ENCODE measurements at regions not wholly inside any gene's neighbourhood (a gene's known extent, or its start where the extent isn't known, plus 50 kb on each side); places are given as distances from the start of the nearest gene placed in this dataset.
"Not testable (repeated sequence)": the region's sequence is repeated elsewhere in the genome, so short reads cannot be mapped to it uniquely, and the experiment has no call there.

DNA sequence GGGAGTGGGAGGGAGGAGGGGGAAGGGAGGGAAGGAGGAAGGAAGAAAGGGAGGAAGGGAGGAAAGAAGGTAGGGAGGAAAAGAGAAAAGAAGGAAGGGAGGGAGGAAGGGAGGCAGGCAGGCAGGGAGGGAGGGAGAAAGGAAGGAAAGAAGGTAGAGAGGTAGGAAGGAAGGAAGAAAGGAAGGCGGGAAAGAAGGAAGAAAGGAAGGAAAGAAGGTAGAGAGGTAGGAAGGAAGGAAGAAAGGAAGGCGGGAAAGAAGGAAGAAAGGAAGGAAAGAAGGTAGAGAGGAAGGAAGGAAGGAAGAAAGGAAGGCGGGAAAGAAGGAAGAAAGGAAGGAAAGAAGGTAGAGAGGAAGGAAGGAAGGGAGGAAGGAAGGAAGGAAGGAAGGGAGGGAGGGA lies 840.3 kb upstream of the ROBO1 start:
- in situ Hi-C loops (cut with MboI); H3K9ac ChIP-seq (ENCODE audit: insufficient read depth in 1 of 2, low read depth in 2 of 2, low read length in 2 of 2); H3K36me3 ChIP-seq (ENCODE audit: control insufficient read depth, insufficient read depth, low read length); FAIRE-seq; H3K4me2 ChIP-seq (ENCODE audit: insufficient read depth, low read length); H3K9me3 ChIP-seq (replicated peaks; ENCODE audit: control insufficient read depth, insufficient read depth, low read depth, low read length); ATAC-seq; CTCF ChIA-PET (ENCODE audit: low intra/inter-chr PET ratio); DNase-seq (ENCODE audit: extremely low read depth in 1 of 4, low spot score in 3 of 4); H3K4me1 ChIP-seq (replicated peaks in 1 of 2; ENCODE audit: control insufficient read depth in 2 of 2, insufficient read depth in 2 of 2, low read length in 2 of 2); H3K27ac ChIP-seq (ENCODE audit: extremely low read depth, low read depth, low read length); H3K27me3 ChIP-seq (ENCODE audit: control insufficient read depth in 2 of 2, insufficient read depth in 2 of 2, low read length in 2 of 2); H3K9me1 ChIP-seq (ENCODE audit: control insufficient read depth, insufficient read depth, low read length); BruUV-seq (replicated peaks); H2AFZ ChIP-seq (ENCODE audit: low read depth, low read length); H3K4me3 ChIP-seq; H4K20me1 ChIP-seq (replicated peaks; ENCODE audit: control insufficient read depth, insufficient read depth, low read length); H3K79me2 ChIP-seq (ENCODE audit: control insufficient read depth, insufficient read depth, low read length); POLR2A ChIA-PET; intact Hi-C loops (cut with micrococcal nuclease): not testable (repeated sequence)
- peak; percentile 27 for TF ChIP-seq PCBP2 (IDR thresholded peaks at IDR 0.05; ENCODE audit: low read depth, low read length, poor library complexity, severe bottlenecking)
- 0% methylated on average over 2 of the region's 3 CpGs for WGBS (ENCODE audit: insufficient coverage, low coverage, missing lambda C conversion rate)

DNA sequence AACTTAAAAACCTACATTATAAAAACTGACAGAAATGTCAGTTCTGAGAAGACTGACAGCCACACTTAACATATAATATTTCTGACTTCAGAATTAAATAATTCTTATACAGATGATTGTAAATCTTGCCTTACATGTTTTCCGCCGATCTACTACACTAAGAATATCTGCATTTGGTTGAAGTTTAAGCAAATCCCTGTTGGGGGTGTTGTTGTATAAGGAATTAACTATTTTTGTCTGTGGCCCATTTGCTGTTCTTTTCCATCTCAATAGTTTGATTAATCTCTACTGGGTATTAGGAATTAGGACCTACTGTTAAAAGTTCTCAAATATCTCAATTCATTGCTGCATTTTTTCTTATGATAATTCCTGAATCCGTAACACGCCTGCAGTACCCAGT lies 838.3 kb upstream of the ROBO1 start:
- in situ Hi-C loops (cut with MboI) (no loop called here), intact Hi-C loops (cut with micrococcal nuclease) (no loop called here)
- Histone ChIP-seq H3K4me2 (ENCODE audit: insufficient read depth, low read length) (no peak overlapping the region), H3K36me3 (ENCODE audit: control insufficient read depth, insufficient read depth, low read length) (no peaks in the 10 kb centered on the region), H3K27ac (ENCODE audit: extremely low read depth, low read depth, low read length) (no peak overlapping the region), H3K4me1 (replicated peaks in 1 of 2; ENCODE audit: control insufficient read depth in 2 of 2, insufficient read depth in 2 of 2, low read length in 2 of 2) (no peaks in the 10 kb centered on the region), H3K79me2 (ENCODE audit: control insufficient read depth, insufficient read depth, low read length) (no peaks in the 10 kb centered on the region), H3K27me3 (ENCODE audit: control insufficient read depth in 2 of 2, insufficient read depth in 2 of 2, low read length in 2 of 2) (no peaks in the 10 kb centered on the region), H3K9me3 (replicated peaks; ENCODE audit: control insufficient read depth, insufficient read depth, low read depth, low read length) (no peaks in the 10 kb centered on the region), H3K9me1 (ENCODE audit: control insufficient read depth, insufficient read depth, low read length) (no peaks in the 10 kb centered on the region), H4K20me1 (replicated peaks; ENCODE audit: control insufficient read depth, insufficient read depth, low read length) (no peaks in the 10 kb centered on the region), H3K4me3 (no peak overlapping the region), H2AFZ (ENCODE audit: low read depth, low read length) (no peak overlapping the region), H3K9ac (ENCODE audit: insufficient read depth in 1 of 2, low read depth in 2 of 2, low read length in 2 of 2) (no peak overlapping the region)
- FAIRE-seq (no peak), DNase-seq (ENCODE audit: extremely low read depth in 1 of 4, low spot score in 3 of 4) (no peak), ATAC-seq (no peak)
- WGBS (ENCODE audit: insufficient coverage, low coverage, missing lambda C conversion rate) = 28% methylated on average over 4 of the region's 4 CpGs
- BruUV-seq (replicated peaks) = no TSS peak
- ChIA-PET CTCF (ENCODE audit: low intra/inter-chr PET ratio) (no interaction called here), POLR2A (no interaction called here)
- no peak for TF ChIP-seq NRF1 (conservative IDR thresholded peaks at IDR 0.05 in 1 of 2, IDR thresholded peaks at IDR 0.05 in 1 of 2)
- no peak for TF ChIP-seq CBX2 (IDR thresholded peaks at IDR 0.05; ENCODE audit: insufficient read depth, low read length, poor library complexity, severe bottlenecking)
- TF ChIP-seq, protein P1, sequence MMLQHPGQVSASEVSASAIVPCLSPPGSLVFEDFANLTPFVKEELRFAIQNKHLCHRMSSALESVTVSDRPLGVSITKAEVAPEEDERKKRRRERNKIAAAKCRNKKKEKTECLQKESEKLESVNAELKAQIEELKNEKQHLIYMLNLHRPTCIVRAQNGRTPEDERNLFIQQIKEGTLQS (IDR thresholded peaks at IDR 0.05) = no peak
- TF ChIP-seq, protein P1 (CRISPR knock-in tag; conservative IDR thresholded peaks at IDR 0.05) = no peak
- TF ChIP-seq, protein P2, sequence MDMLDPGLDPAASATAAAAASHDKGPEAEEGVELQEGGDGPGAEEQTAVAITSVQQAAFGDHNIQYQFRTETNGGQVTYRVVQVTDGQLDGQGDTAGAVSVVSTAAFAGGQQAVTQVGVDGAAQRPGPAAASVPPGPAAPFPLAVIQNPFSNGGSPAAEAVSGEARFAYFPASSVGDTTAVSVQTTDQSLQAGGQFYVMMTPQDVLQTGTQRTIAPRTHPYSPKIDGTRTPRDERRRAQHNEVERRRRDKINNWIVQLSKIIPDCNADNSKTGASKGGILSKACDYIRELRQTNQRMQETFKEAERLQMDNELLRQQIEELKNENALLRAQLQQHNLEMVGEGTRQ (CRISPR knock-in tag; IDR thresholded peaks at IDR 0.05) = no peak
- TF ChIP-seq LEF1 (IDR thresholded peaks at IDR 0.05) = no peak
- TF ChIP-seq, protein P3, sequence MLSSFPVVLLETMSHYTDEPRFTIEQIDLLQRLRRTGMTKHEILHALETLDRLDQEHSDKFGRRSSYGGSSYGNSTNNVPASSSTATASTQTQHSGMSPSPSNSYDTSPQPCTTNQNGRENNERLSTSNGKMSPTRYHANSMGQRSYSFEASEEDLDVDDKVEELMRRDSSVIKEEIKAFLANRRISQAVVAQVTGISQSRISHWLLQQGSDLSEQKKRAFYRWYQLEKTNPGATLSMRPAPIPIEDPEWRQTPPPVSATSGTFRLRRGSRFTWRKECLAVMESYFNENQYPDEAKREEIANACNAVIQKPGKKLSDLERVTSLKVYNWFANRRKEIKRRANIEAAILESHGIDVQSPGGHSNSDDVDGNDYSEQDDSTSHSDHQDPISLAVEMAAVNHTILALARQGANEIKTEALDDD (IDR thresholded peaks at IDR 0.05) = no peak
- no peak for TF ChIP-seq ERF (CRISPR knock-in tag; IDR thresholded peaks at IDR 0.05)
- TF ChIP-seq SAP30 (IDR thresholded peaks at IDR 0.05; ENCODE audit: borderline replicate concordance, insufficient read depth, low read depth, low read length, poor library complexity, severe bottlenecking) = no peak
- no peak for TF ChIP-seq MCM2 (IDR thresholded peaks at IDR 0.05; ENCODE audit: low read depth)
- TF ChIP-seq SRSF1 (IDR thresholded peaks at IDR 0.05; ENCODE audit: low read depth, low read length) = no peak
- TF ChIP-seq BCOR (IDR thresholded peaks at IDR 0.05) = no peak

Measured in K562 (cell line).